Tibial artery (tissue), 4 donors: ENCODE measurements at regions not wholly inside any gene's neighbourhood (a gene's known extent, or its start where the extent isn't known, plus 50 kb on each side); places are given as distances from the start of the nearest gene placed in this dataset.

Source experiments
- DNase-seq, 2 donors: peaks; one replicate each; pipeline ENCODE4 v3.0.0-alpha.2; 2019
- H3K27ac ChIP-seq, 2 donors: fragments of 200-600 bp; sonication (generic) in 1 of 2; 1 replicate in 1 of 2; 2 replicates in 1 of 2; pipeline ENCODE4 v1.5.1; 2018 to 2019; ENCODE audit warnings: mild to moderate bottlenecking in 1 of 2
- H3K27me3 ChIP-seq, 2 donors: fragments of 200-600 bp; sonication (generic) in 1 of 2; one replicate each; pipeline versions ENCODE4 v1.5.1 to v1.6.0; 2016 to 2019
- H3K36me3 ChIP-seq, 3 donors: fragments of 200-600 bp; sonication (generic) in 2 of 3; one replicate each; pipeline ENCODE4 v1.5.1; 2016 to 2019; ENCODE audit warnings: mild to moderate bottlenecking in 2 of 3
- H3K4me1 ChIP-seq, 4 donors: fragments of 200-600 bp; sonication (generic) in 2 of 4; 1 replicate in 3 of 4; 2 replicates in 1 of 4; pipeline ENCODE4 v1.5.1; 2016 to 2019
- H3K4me3 ChIP-seq, 2 donors: fragments of 200-600 bp; sonication (generic) in 1 of 2; 1 replicate in 1 of 2; 2 replicates in 1 of 2; pipeline ENCODE4 v1.5.1; 2018 to 2019; ENCODE audit warnings: mild to moderate bottlenecking in 2 of 2
- H3K9me3 ChIP-seq, 3 donors: fragments of 200-600 bp; sonication (generic) in 1 of 3; one replicate each; pipeline ENCODE4 v1.5.1; 2016 to 2019
- intact Hi-C: fragments of 100-400 bp; cut with DNase I; formaldehyde crosslinking; loops from one replicate; pipeline ENCODE4 v1.15.0; 2023; ENCODE audit warnings: low total_unique reads
- TF ChIP-seq, protein P1 (sequence below), 2 experiments: fragments of 200-600 bp in 1 of 2; fragments of 450-650 bp in 1 of 2; IDR thresholded peaks; one replicate each; pipeline ENCODE4 v1.5.1; 2017 to 2019; ENCODE audit warnings: antibody characterized with exemption in 2 of 2, mild to moderate bottlenecking in 1 of 2, moderate library complexity in 1 of 2

DNA sequence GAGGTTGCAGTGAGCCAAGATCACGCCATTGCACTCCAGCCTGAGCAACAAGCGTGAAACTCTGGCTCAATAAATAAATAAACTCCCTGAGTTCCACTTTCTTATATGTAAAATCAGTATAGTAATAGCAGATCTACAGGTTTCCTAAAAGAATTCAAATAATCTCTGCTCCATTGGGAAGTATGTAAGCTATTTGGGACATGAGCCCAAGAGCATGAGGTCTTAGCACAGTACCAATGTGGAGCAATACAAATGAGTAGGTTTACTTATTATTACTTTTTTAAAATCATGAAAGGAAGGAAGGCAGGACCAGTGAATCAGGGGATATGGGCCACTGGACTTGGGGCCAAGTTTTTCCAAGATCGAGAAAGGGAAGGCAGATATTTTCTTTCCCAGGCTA lies 216.9 kb upstream of the DIO2 start:
- Histone ChIP-seq H3K27me3 (no peaks in the 10 kb centered on the region), H3K4me1 (peaks cover 0 to 19% (median 0%) of the 10 kb centered on the region in 4 donors), H3K9me3 (no peaks in the 10 kb centered on the region), H3K27ac (no peak overlapping the region), H3K4me3 (no peak overlapping the region), H3K36me3 (no peaks in the 10 kb centered on the region)
- TF ChIP-seq, protein P1, sequence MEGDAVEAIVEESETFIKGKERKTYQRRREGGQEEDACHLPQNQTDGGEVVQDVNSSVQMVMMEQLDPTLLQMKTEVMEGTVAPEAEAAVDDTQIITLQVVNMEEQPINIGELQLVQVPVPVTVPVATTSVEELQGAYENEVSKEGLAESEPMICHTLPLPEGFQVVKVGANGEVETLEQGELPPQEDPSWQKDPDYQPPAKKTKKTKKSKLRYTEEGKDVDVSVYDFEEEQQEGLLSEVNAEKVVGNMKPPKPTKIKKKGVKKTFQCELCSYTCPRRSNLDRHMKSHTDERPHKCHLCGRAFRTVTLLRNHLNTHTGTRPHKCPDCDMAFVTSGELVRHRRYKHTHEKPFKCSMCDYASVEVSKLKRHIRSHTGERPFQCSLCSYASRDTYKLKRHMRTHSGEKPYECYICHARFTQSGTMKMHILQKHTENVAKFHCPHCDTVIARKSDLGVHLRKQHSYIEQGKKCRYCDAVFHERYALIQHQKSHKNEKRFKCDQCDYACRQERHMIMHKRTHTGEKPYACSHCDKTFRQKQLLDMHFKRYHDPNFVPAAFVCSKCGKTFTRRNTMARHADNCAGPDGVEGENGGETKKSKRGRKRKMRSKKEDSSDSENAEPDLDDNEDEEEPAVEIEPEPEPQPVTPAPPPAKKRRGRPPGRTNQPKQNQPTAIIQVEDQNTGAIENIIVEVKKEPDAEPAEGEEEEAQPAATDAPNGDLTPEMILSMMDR (IDR thresholded peaks at IDR 0.05) = no peak
- DNase-seq = no peak
- intact Hi-C loops = no loop called here

DNA sequence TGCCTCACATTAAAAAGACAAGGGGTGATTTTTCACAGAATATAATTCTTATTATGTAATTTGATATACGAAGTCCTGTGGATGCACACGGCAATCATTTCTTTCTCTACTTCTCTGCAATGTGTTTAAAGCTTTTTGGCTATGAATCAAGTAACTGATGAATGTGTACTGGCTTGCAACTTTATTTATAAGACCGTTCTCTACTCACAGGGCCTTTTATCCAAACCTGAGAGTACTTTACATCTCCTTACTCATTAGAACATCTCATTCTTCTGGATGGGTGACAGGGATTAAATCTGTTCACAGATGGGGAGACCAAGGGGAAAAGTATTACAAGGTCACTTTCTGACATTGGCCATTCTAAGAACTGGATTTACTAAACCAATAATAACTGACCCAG lies 215.8 kb upstream of the DIO2 start:
- no peaks in the 10 kb centered on the region for H3K27me3 ChIP-seq
- no peak overlapping the region for H3K4me3 ChIP-seq
- no peaks in the 10 kb centered on the region for H3K36me3 ChIP-seq
- H3K4me1 ChIP-seq = peaks cover 0 to 19% (median 0%) of the 10 kb centered on the region in 4 donors
- DNase-seq = no peak
- H3K9me3 ChIP-seq = no peaks in the 10 kb centered on the region
- TF ChIP-seq, protein P1 (IDR thresholded peaks at IDR 0.05) = no peak
- intact Hi-C loops = no loop called here
- H3K27ac ChIP-seq = no peak overlapping the region

DNA sequence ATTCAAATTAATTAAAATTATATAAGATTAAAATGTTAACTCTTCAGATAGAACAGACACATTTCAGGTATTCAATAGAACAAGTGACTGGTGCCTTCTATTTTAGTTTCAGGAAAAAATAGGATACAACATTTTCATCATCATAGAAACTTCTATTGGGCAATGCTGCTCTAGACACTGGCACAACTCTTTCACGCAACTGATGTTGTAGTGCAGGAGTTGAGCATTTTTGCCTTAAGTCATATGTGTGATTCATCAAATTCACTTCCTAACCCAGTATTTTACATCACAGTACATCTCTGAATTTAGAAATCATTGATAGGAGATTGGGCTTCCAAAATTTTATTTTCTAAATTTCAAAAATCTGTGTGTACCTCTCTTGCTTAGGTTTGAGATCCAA lies 215.4 kb upstream of the DIO2 start:
- TF ChIP-seq, protein P1 (IDR thresholded peaks at IDR 0.05) = no peak
- intact Hi-C loops = no loop called here
- no peak for DNase-seq
- Histone ChIP-seq H3K9me3 (no peaks in the 10 kb centered on the region), H3K4me1 (peaks cover 0 to 19% (median 0%) of the 10 kb centered on the region in 4 donors), H3K36me3 (no peaks in the 10 kb centered on the region), H3K27me3 (no peaks in the 10 kb centered on the region), H3K27ac (no peak overlapping the region), H3K4me3 (no peak overlapping the region)

DNA sequence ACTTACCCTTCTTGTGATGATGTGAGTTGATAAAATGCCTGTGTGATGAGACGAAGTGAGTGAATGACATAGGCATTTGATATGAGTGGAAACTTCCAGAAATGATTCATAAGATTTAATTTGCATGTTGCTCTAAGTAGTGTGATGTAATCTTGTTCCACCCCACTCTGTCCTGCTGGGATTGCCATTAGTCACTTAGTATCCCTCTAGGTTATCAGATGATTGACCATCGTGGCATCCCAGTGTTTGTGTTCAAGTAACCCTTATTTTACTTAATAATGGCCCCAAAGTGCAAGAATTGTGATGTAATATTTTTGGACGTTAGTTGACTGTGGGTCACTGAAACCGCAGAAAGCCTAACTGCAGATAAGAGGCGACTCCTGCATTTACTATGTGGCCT lies 214.4 kb upstream of the DIO2 start:
- Histone ChIP-seq H3K4me1 (peaks cover 0 to 19% (median 0%) of the 10 kb centered on the region in 4 donors), H3K27me3 (no peaks in the 10 kb centered on the region), H3K9me3 (no peaks in the 10 kb centered on the region), H3K27ac (no peak overlapping the region), H3K4me3 (no peak overlapping the region), H3K36me3 (no peaks in the 10 kb centered on the region)
- TF ChIP-seq, protein P1 (IDR thresholded peaks at IDR 0.05) = no peak
- DNase-seq = no peak
- intact Hi-C loops = no loop called here

DNA sequence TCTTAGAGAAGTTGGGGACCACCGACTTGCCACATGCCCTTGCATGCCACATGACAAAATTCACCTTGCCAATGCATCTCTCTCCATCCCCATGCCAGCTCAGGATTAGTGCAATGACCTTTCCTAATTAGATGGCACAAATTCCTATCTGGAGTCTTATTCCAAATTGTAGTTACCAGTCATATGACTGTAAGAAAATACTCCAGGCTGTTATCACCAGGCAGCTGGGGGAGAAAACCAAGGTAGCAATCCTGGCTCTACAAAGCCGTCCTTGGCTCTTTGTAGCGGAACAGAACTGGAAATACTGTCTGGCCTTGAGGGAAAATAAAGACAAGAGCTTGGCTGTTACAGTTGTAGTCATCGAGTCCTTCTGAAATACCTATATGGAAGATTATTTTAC lies 208.5 kb upstream of the DIO2 start:
- DNase-seq = no peak
- Histone ChIP-seq H3K4me3 (no peak overlapping the region), H3K36me3 (no peaks in the 10 kb centered on the region), H3K4me1 (no peaks in the 10 kb centered on the region), H3K9me3 (no peaks in the 10 kb centered on the region), H3K27ac (no peak overlapping the region), H3K27me3 (no peaks in the 10 kb centered on the region)
- TF ChIP-seq, protein P1 (IDR thresholded peaks at IDR 0.05) = no peak
- intact Hi-C loops = no loop called here

DNA sequence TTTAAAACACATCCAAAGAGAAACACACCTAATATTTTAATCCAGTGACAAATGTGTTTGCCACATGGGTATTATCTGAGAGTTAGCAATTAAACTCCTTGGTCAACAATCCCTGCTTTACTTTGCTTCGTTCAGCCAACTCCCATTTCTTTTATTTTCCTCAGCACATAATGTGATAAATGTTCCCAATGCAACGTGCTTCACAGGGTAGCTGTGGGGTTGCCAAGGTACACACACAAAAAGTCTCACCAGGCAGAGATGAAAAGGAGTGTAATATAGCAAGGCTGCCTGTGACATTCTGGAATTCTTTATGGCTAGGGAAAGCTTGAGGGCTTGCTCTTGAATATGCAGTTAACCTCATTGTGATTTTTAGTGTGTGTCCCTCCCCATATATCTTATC lies 208.0 kb upstream of the DIO2 start:
- no peaks in the 10 kb centered on the region for H3K9me3 ChIP-seq
- intact Hi-C loops = no loop called here

More for the DNA sequence above, 208.0 kb upstream of the DIO2 start:
- TF ChIP-seq, protein P1 (IDR thresholded peaks at IDR 0.05) = no peak
- H3K27ac ChIP-seq = no peak overlapping the region
- no peak overlapping the region for H3K4me3 ChIP-seq
- no peaks in the 10 kb centered on the region for H3K4me1 ChIP-seq
- no peaks in the 10 kb centered on the region for H3K27me3 ChIP-seq
- DNase-seq = no peak
- no peaks in the 10 kb centered on the region for H3K36me3 ChIP-seq
